ENCODE measurements at regions not wholly inside any gene's neighbourhood (a gene's known extent, or its start where the extent isn't known, plus 50 kb on each side); places are given as distances from the start of the nearest gene placed in this dataset.

DNA sequence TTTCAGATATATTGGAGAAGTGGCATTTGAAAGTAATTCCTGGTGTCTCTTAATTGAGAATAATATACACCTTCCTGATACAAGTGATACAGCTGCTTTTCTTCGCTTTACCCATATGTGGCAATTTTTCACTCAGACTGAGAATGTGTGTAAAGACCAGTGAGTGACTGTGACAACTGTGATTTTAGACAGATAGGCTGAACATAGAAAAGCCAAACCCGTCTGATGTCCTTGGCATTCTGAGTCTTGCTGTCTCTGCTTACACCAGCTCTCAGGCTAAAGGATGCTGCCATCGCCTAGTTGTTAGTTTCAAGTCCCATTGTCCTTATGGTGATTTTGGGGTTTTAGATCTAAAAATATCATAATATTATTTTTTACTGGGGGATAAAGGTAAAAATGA, 492.6 kb downstream of the RFC3 start:
- TF ChIP-seq, protein P1, sequence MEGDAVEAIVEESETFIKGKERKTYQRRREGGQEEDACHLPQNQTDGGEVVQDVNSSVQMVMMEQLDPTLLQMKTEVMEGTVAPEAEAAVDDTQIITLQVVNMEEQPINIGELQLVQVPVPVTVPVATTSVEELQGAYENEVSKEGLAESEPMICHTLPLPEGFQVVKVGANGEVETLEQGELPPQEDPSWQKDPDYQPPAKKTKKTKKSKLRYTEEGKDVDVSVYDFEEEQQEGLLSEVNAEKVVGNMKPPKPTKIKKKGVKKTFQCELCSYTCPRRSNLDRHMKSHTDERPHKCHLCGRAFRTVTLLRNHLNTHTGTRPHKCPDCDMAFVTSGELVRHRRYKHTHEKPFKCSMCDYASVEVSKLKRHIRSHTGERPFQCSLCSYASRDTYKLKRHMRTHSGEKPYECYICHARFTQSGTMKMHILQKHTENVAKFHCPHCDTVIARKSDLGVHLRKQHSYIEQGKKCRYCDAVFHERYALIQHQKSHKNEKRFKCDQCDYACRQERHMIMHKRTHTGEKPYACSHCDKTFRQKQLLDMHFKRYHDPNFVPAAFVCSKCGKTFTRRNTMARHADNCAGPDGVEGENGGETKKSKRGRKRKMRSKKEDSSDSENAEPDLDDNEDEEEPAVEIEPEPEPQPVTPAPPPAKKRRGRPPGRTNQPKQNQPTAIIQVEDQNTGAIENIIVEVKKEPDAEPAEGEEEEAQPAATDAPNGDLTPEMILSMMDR (IDR thresholded peaks at IDR 0.05; ENCODE audit: extremely low read depth, missing control alignments) = no peak
- DNase-seq (ENCODE audit: low spot score) = no peak

DNA sequence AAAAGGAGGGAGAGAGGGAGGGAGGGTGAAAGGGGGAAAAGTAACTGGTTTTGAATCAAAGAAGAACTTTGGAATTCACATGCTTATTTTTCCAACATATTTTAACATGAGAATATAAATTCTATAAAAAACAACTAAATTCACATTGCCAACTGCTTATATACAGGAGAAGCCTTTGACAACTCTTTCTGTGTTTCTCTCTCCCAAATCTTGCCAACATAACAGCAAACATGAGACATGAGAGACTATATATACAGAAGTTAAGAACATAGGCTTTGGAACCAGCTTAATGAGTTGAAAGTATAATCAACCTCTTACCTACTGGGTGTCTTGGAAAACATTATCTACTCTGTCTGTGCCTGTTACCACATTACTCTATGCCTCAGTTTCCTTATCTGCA, 493.3 kb downstream of the RFC3 start:
- no peak for DNase-seq (ENCODE audit: low spot score)
- TF ChIP-seq, protein P1 (IDR thresholded peaks at IDR 0.05; ENCODE audit: extremely low read depth, missing control alignments) = no peak

DNA sequence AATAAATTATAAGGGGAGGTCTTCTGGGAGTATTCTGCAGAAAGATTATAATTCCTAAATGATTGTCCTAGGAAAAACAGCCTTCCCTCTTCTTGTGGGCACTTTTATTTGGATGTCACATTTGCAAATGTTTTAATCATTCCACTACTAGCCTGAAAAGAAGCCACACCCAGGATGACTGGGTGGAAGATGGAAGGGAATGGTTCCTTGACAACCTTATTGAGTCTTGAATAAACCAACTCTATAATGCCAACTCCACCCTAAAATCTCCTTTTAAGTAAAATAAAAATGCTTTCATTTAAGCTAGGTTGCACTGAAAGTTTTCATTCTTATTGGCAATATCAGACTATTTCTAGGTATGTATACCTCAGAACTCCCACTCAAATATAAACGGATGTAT, 494.6 kb downstream of the RFC3 start:
- TF ChIP-seq, protein P1 (IDR thresholded peaks at IDR 0.05; ENCODE audit: extremely low read depth, missing control alignments) = no peak
- no peak for DNase-seq (ENCODE audit: low spot score)

DNA sequence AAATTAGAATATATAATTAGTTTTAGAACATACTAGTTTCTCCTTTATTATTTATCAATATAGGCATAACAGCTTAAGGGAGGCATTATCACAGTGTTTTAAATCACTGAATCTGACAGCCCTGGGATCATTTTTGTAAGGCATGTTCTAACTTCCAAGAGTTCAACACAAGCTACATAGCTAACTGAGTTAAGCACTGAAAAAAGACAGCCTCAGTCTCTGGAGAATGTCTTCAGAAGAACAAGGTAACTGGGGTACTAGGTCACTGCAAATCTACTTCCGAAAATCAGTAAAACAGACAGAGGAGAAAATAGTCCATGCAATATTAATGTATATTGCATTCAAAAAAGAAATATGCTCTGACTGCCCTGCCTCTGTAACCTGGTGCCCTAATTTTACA, 502.1 kb downstream of the RFC3 start:
- TF ChIP-seq, protein P1 (IDR thresholded peaks at IDR 0.05; ENCODE audit: extremely low read depth, missing control alignments) = no peak
- DNase-seq (ENCODE audit: low spot score) = no peak

DNA sequence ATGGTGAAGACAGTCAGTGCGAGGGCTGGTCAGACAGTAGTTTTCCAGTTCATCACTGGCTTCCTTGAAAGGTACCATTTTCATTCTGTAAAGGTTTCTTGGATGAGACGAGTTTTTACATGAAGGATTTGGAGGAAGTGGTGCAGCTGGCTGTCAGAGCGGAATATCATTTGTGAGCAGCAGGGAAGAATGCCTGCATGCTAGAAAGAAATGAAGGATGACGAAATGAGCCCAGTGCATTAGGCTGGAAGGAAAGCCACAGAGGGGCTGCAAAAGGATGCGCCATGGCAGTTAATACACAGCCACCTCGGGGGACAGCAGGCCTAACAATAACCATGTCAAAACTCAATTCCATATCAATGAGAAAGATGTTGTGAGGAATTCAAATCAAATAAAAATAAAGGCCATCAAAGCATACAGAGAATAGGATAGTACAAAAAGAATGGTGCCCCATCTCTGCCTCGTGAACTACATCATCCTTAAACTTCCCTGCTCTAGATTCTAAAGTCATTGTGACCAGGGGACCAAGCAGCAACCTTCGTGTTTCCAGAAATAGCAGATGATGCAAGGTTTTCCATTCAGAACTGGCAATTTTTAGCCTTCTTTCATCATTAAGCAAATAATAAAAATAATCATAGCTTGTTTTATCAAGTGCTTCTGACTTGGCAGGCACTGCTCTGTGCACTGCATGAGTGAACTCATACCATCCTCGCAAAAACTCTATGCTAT, 504.2 kb downstream of the RFC3 start:
- DNase-seq (ENCODE audit: low spot score) = no peak
- TF ChIP-seq, protein P1 (IDR thresholded peaks at IDR 0.05; ENCODE audit: extremely low read depth, missing control alignments) = no peak

DNA sequence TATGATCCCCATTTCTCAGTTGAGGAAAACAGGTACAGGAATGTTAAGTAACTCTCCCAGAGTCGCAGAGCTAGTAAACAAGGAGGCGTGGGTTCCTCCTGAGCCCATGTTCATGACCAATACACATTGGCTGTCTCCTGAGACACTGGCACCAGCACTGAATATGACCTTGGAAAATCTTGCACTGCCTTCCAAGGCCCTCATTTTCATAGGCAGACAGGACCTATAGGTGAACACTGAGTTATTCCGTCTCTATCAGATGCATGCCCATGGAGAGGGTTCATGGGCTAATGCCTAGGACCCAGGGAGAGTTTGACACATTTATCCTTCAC, 504.8 kb downstream of the RFC3 start:
- no peak for DNase-seq (ENCODE audit: low spot score)
- TF ChIP-seq, protein P1 (IDR thresholded peaks at IDR 0.05; ENCODE audit: extremely low read depth, missing control alignments) = no peak

DNA sequence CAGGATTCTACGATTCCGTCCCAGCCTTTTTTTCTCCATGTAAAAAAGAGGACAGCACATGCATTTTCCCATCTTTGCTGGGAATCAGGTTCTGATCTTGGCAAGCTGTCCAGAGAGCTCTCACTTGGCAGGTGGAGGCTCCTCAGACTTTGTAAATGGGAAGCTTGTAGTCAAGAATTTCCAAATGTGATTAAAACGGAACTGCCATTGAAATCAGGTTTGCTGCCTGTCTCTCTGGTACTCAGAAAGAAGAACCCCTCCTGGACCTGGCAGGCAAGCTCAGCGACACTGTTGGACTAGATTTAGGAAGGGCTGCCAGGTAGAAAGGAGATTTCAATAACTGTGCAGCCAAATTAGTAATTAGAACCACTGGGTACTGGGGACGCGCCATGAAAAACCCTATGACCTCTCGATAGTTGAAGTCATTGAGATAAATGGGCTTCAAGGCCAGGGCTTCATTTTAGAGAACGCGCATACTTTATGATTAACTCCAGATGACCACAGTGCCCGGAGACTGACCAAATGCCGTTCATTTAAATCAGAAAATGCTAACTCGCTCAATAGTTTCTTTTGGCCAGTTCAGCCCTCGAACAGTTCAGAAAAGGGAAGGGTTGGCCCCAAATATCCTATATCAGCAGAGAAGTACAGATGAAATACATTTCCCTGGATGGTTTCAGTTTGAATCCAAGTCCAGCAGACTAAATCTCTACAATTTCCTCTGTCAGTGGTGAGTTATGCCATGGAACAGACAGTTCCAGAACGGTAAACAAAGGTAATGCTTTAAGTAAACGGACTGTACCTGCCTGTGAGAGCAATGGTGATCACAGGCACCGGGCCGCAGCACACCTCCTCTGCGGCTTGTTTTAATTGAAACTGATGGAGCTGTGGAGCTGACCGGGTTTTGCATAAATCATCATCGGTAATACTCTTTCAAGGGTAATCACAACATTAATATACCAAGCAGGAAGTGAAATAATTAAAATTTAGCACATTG, 517.4 kb downstream of the RFC3 start:
- no peak for DNase-seq (ENCODE audit: low spot score)
- TF ChIP-seq, protein P1 (IDR thresholded peaks at IDR 0.05; ENCODE audit: extremely low read depth, missing control alignments) = no peak
